ENCODE measurements at regions not wholly inside any gene's neighbourhood (a gene's known extent, or its start where the extent isn't known, plus 50 kb on each side); places are given as distances from the start of the nearest gene placed in this dataset.

- Histone ChIP-seq H2BK5ac (ENCODE audit: insufficient read length, low read length) (no peak overlapping the region), H3K79me2 (ENCODE audit: insufficient read depth, low read length) (no peaks in the 10 kb centered on the region), H2BK20ac (ENCODE audit: low read depth, low read length, poor library complexity, severe bottlenecking) (no peak overlapping the region), H2AK5ac (ENCODE audit: insufficient read length, low read length) (no peak overlapping the region), H3K79me1 (ENCODE audit: insufficient read depth, low read depth, low read length, poor library complexity, severe bottlenecking) (no peaks in the 10 kb centered on the region), H2BK12ac (ENCODE audit: insufficient read length, low read depth, low read length) (no peak overlapping the region), H3K9ac (ENCODE audit: extremely low read depth, insufficient read length, low read length) (no peak overlapping the region), H3K14ac (ENCODE audit: insufficient read depth, low read length) (no peak overlapping the region), H4K20me1 (ENCODE audit: control insufficient read depth, insufficient read depth, insufficient read length) (no peaks in the 10 kb centered on the region), H3K18ac (ENCODE audit: insufficient read length, low read depth, low read length) (no peak overlapping the region), H3K4me2 (ENCODE audit: insufficient read depth, insufficient read length, low read length) (no peak overlapping the region), H3K23me2 (ENCODE audit: insufficient read length, low read depth, low read length, poor library complexity, severe bottlenecking) (no peaks in the 10 kb centered on the region), H3K23ac (ENCODE audit: insufficient read length, low read depth, low read length) (no peak overlapping the region), H2AFZ (ENCODE audit: low read length) (no peak overlapping the region), H3K9me3 (ENCODE audit: control insufficient read depth, low read depth, low read length) (no peaks in the 10 kb centered on the region), H2BK120ac (ENCODE audit: low read depth, low read length, poor library complexity, severe bottlenecking) (no peak overlapping the region), H2BK15ac (ENCODE audit: low read depth, low read length) (no peak overlapping the region), H3K56ac (ENCODE audit: insufficient read length, low read depth, low read length) (no peak overlapping the region), H3K4me1 (ENCODE audit: insufficient read depth, low read length) (no peaks in the 10 kb centered on the region), H3K4ac (ENCODE audit: low read depth, low read length) (no peak overlapping the region), H3T11ph (ENCODE audit: low read length) (no peak overlapping the region), H4K8ac (replicated peaks; ENCODE audit: insufficient read length, low read depth, low read length) (no peak overlapping the region), H4K5ac (ENCODE audit: insufficient read length, low read depth, low read length) (no peak overlapping the region), H3K27me3 (ENCODE audit: insufficient read depth, low read length) (no peaks in the 10 kb centered on the region), H3K27ac (ENCODE audit: insufficient read length, low read depth, low read length) (no peak overlapping the region), H4K91ac (ENCODE audit: insufficient read length, low read depth, low read length) (no peak overlapping the region)
- Mint-ChIP-seq H3K9me3 (peaks cover 17 to 26% of the 10 kb centered on the region in 2 experiments), H3K36me3 (ENCODE audit: insufficient read depth in 1 of 3, low read depth in 3 of 3) (peaks cover 2 to 22% (median 5%) of the 10 kb centered on the region in 3 experiments; a peak in 6 of 7 replicates), H3K4me3 (no peak overlapping the region), H3K27me3 (ENCODE audit: low read depth) (no peaks in the 10 kb centered on the region), H3K4me1 (no peaks in the 10 kb centered on the region), H3K27ac (no peak overlapping the region)
- no peak for TF ChIP-seq CTCF (conservative IDR thresholded peaks at IDR 0.05)
- no peak for DNase-seq
- no CpG with 5 or more reads among the region's 2 CpGs for WGBS (ENCODE audit: extremely low coverage, insufficient read length, low lambda C conversion rate)
Observed at GRCh38 chr6:144986271-144986670, 701.1 kb downstream of the UTRN start.

All from H9 (cell line).